HCT116 (cell line): ENCODE measurements at regions not wholly inside any gene's neighbourhood (a gene's known extent, or its start where the extent isn't known, plus 50 kb on each side); places are given as distances from the start of the nearest gene placed in this dataset.

Source experiments
- ATAC-seq: fragments of 200-7000 bp; cut with Tn5 transposase; 2 replicates; pipeline ENCODE4 v1.9.1; 2020; ENCODE audit warnings: mild to moderate bottlenecking, moderate library complexity
- BruUV-seq: library from RNA; stranded (reverse); fragments of 400-500 nt; replicated peaks from 2 replicates; lab custom pipeline; 2021; lab: Mats Ljungman, UMichigan
- CTCF ChIA-PET: fragments of 300-600 bp; sonication (Branson Sonifier 250); formaldehyde crosslinking; loops from one replicate; lab custom pipeline; 2021; ENCODE audit warnings: antibody characterized with exemption; lab: Charles Lee
- POLR2A ChIA-PET: fragments of 300-600, 350-600 bp; sonication (Branson Sonifier 250); formaldehyde crosslinking; loops from one replicate; lab custom pipeline; 2021; ENCODE audit warnings: antibody characterized with exemption; lab: Charles Lee
- RAD21 ChIA-PET, 2 experiments: fragments of 300-600 bp; sonication (Branson Sonifier 250); formaldehyde crosslinking; loops; one replicate each; lab custom pipeline; 2023; ENCODE audit warnings: low total read pairs in 2 of 2; ENCODE audit not compliant: uncharacterized antibody in 2 of 2, unreplicated experiment in 2 of 2, low non-redundant PET in 1 of 2; lab: Charles Lee
- DNase-seq: peaks from one replicate; pipeline ENCODE4 v3.0.0-alpha.2; 2010; ENCODE audit warnings: low read depth, low spot score
- H2AFZ ChIP-seq: fragments of 200-600 bp; shearing (Covaris generic), sonication (generic); 2 replicates; pipeline ENCODE4 v1.6.1; 2017; ENCODE audit warnings: low read depth, mixed run types, mixed read lengths, antibody characterized with exemption, low read length; ENCODE audit not compliant: poor library complexity, severe bottlenecking
- H3K27ac ChIP-seq: 2 replicates; pipeline ENCODE4 v1.5.1; 2012; ENCODE audit warnings: low read depth, low read length
- H3K27me3 ChIP-seq: fragments of 200-600 bp; sonication (generic); 2 replicates; pipeline ENCODE4 v1.6.1; 2016; ENCODE audit warnings: mixed run types, low read length, mixed read lengths; ENCODE audit not compliant: insufficient read depth
- H3K36me3 ChIP-seq, 2 experiments: fragments of 200-500 bp in 1 of 2; fragments of 200-600 bp in 1 of 2; sonication (Bioruptor generic) in 1 of 2; sonication (generic) in 1 of 2; 2 replicates each; pipeline versions ENCODE4 v1.5.1 to v1.6.1; 2014 to 2016; ENCODE audit warnings: low read length in 2 of 2, inconsistent platforms in 1 of 2, mixed read lengths in 1 of 2, mixed run types in 1 of 2; ENCODE audit not compliant: insufficient read depth in 2 of 2, control insufficient read depth in 1 of 2
- H3K4me1 ChIP-seq, 2 experiments: fragments of 200-600 bp in 1 of 2; sonication (generic) in 1 of 2; 2 replicates each; pipeline versions ENCODE4 v1.5.1 to v1.6.1; 2012 to 2017; ENCODE audit warnings: low read length in 2 of 2, inconsistent platforms in 1 of 2, mild to moderate bottlenecking in 1 of 2, mixed read lengths in 1 of 2, mixed run types in 1 of 2, moderate library complexity in 1 of 2; ENCODE audit not compliant: insufficient read depth in 2 of 2, control insufficient read depth in 1 of 2
- H3K4me2 ChIP-seq: fragments of 200-600 bp; sonication (generic); 2 replicates; pipeline ENCODE4 v1.6.1; 2017; ENCODE audit warnings: mixed run types, low read length, mixed read lengths
- H3K4me3 ChIP-seq, 2 experiments: fragments of 200-600 bp in 1 of 2; sonication (generic) in 1 of 2; replicated peaks in 1 of 2; 2 replicates each; pipeline ENCODE4 v1.5.1; 2011 to 2016; ENCODE audit warnings: low read length in 2 of 2, control low read depth in 1 of 2, low read depth in 1 of 2, mild to moderate bottlenecking in 1 of 2, mixed read lengths in 1 of 2, mixed run types in 1 of 2
- H3K79me2 ChIP-seq: fragments of 200-600 bp; sonication (generic); 2 replicates; pipeline ENCODE4 v1.6.1; 2017; ENCODE audit warnings: mild to moderate bottlenecking, mixed run types, low read length, moderate library complexity, mixed read lengths; ENCODE audit not compliant: insufficient read depth
- H3K9ac ChIP-seq: fragments of 200-600 bp; sonication (generic); 2 replicates; pipeline ENCODE4 v1.6.1; 2016; ENCODE audit warnings: low read length, mixed read lengths
- H3K9me2 ChIP-seq: fragments of 200-600 bp; sonication (generic), shearing (Covaris generic); 2 replicates; pipeline ENCODE4 v1.6.1; 2017; ENCODE audit warnings: mixed run types, mild to moderate bottlenecking, moderate library complexity; ENCODE audit not compliant: insufficient read depth
- H3K9me3 ChIP-seq, 2 experiments: fragments of 200-500 bp in 1 of 2; fragments of 200-600 bp in 1 of 2; sonication (Bioruptor generic) in 1 of 2; sonication (generic) in 1 of 2; 2 replicates each; pipeline ENCODE4 v1.6.1; 2014 to 2017; ENCODE audit warnings: low read length in 2 of 2, mixed read lengths in 2 of 2, inconsistent platforms in 1 of 2, low read depth in 1 of 2, mild to moderate bottlenecking in 1 of 2, mixed run types in 1 of 2, moderate library complexity in 1 of 2; ENCODE audit not compliant: control insufficient read depth in 1 of 2, insufficient read depth in 1 of 2
- H4K20me1 ChIP-seq: fragments of 200-600 bp; sonication (generic), shearing (Covaris generic); 2 replicates; pipeline ENCODE4 v1.6.1; 2017; ENCODE audit warnings: mixed run types, mild to moderate bottlenecking, moderate library complexity; ENCODE audit not compliant: insufficient read depth
- CEBPB ChIP-seq: IDR thresholded peaks from 2 replicates; pipeline ENCODE4 v1.6.1; 2012; ENCODE audit warnings: low read depth
- CTCF ChIP-seq, 3 experiments: fragments of 200-600 bp in 1 of 3; sonication (generic) in 1 of 3; IDR thresholded peaks in 2 of 3; conservative IDR thresholded peaks in 1 of 3; 2 replicates each; pipeline ENCODE4 v1.5.1; 2012 to 2017; ENCODE audit warnings: low read depth in 2 of 3, low read length in 2 of 3, antibody characterized with exemption in 1 of 3, borderline replicate concordance in 1 of 3, control low read depth in 1 of 3, mild to moderate bottlenecking in 1 of 3, mixed read lengths in 1 of 3, mixed run types in 1 of 3, moderate library complexity in 1 of 3; ENCODE audit not compliant: insufficient read depth in 1 of 3
- FOSL1 ChIP-seq: IDR thresholded peaks from 2 replicates; pipeline ENCODE4 v1.6.1; 2012; ENCODE audit warnings: low read depth
- POLR2A ChIP-seq: IDR thresholded peaks from 2 replicates; pipeline ENCODE4 v1.7.0; 2011; ENCODE audit warnings: borderline replicate concordance; ENCODE audit not compliant: insufficient read depth, insufficient read length; ENCODE audit errors: extremely low read depth
- YY1 ChIP-seq: IDR thresholded peaks from 2 replicates; pipeline ENCODE4 v1.6.1; 2011; ENCODE audit warnings: low read length, low read depth, moderate library complexity, mild to moderate bottlenecking; ENCODE audit not compliant: insufficient replicate concordance; ENCODE audit errors: extremely low read depth
- intact Hi-C: fragments of 100-400 bp; cut with micrococcal nuclease; formaldehyde crosslinking; loops from 2 replicates; pipeline ENCODE4 v1.10.0; 2022

GRCh38 chr9:24708814-24709213, 163.1 kb upstream of the IZUMO3 start:
- Histone ChIP-seq H3K9me3 (peaks cover 5 to 10% of the 10 kb centered on the region in 2 experiments; a peak in 2 of 4 replicates), H4K20me1 (no peaks in the 10 kb centered on the region; the same call in 1 of the 2 replicates), H3K79me2 (no peaks in the 10 kb centered on the region), H2AFZ (no peak overlapping the region), H3K4me2 (no peak overlapping the region), H3K9me2 (no peaks in the 10 kb centered on the region), H3K4me1 (no peaks in the 10 kb centered on the region), H3K36me3 (no peaks in the 10 kb centered on the region), H3K4me3 (no peak overlapping the region), H3K27ac (no peak overlapping the region), H3K9ac (no peak overlapping the region), H3K27me3 (no peaks in the 10 kb centered on the region)
- ChIA-PET POLR2A (no interaction called here), CTCF (no interaction called here), RAD21 (no interaction called here)
- intact Hi-C loops: no loop called here
- BruUV-seq: no TSS peak
- ATAC-seq (no peak), DNase-seq (no peak)
- TF ChIP-seq YY1 (no peak), CEBPB (no peak), CTCF (IDR thresholded peaks at IDR 0.05 in 2 of 3, conservative IDR thresholded peaks at IDR 0.05 in 1 of 3; ENCODE audit: borderline replicate concordance in 1 of 3, insufficient read depth in 1 of 3, low read depth in 2 of 3, low read length in 2 of 3) (no peak), FOSL1 (no peak)

DNA sequence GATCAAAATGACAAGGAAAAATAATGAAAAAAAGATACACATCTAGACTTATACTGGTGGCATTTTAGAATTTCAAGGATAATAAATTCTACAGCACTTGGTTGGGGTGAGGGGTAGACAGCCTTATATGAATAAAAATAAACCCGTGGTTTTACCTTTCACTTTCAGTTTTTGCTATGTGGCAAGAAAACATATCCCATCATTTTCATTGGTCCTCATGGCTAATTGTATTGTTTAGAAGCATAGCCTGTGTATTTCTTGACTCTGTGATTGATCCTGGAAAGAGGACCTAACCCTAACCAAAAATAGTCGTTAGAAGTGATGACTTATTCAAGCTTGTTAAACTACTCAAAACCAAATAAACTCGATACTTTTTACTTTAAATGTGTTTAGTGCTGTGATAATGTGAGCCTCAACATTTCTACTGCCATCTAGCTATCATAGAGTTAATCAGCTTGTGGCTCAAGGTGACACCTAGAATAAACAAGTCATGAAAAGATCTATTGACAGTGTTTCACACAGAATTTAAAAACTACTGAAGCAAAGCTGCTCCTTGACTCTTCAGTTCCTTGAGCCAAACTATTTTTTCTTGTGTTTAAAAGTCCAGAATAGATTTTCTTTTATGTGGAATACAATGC, 153.3 kb upstream of the IZUMO3 start:
- TF ChIP-seq POLR2A: no peak
- TF ChIP-seq CTCF (IDR thresholded peaks at IDR 0.05 in 2 of 3, conservative IDR thresholded peaks at IDR 0.05 in 1 of 3; ENCODE audit: borderline replicate concordance in 1 of 3, insufficient read depth in 1 of 3, low read depth in 2 of 3, low read length in 2 of 3): no peak
- H3K79me2 ChIP-seq: no peaks in the 10 kb centered on the region
- no peaks in the 10 kb centered on the region for H4K20me1 ChIP-seq
- ATAC-seq (no peak), DNase-seq (no peak)
- ChIA-PET RAD21 (no interaction called here), CTCF (no interaction called here), POLR2A (no interaction called here)
- no TSS peak for BruUV-seq
- H3K9ac ChIP-seq: no peak overlapping the region
- no peak overlapping the region for H3K4me2 ChIP-seq
- H3K4me3 ChIP-seq: no peak overlapping the region
- no peaks in the 10 kb centered on the region for H3K9me2 ChIP-seq
- H3K4me1 ChIP-seq: no peaks in the 10 kb centered on the region
- H2AFZ ChIP-seq: no peak overlapping the region
- no peaks in the 10 kb centered on the region for H3K27me3 ChIP-seq
- intact Hi-C loops: no loop called here
- no peak overlapping the region for H3K27ac ChIP-seq
- H3K9me3 ChIP-seq: peaks cover 3 to 18% of the 10 kb centered on the region in 2 experiments
- no peaks in the 10 kb centered on the region for H3K36me3 ChIP-seq
